Breast epithelium (tissue), 4 donors: ENCODE measurements at regions not wholly inside any gene's neighbourhood (a gene's known extent, or its start where the extent isn't known, plus 50 kb on each side); places are given as distances from the start of the nearest gene placed in this dataset.

Source experiments
- DNase-seq, 2 donors: peaks; one replicate each; pipeline ENCODE4 v3.0.0-alpha.2; 2019; ENCODE audit warnings: low spot score in 2 of 2
- H3K27ac ChIP-seq, 2 donors: fragments of 200-600 bp; sonication (generic) in 1 of 2; one replicate each; pipeline ENCODE4 v1.5.1; 2016 to 2019; ENCODE audit warnings: mild to moderate bottlenecking in 1 of 2
- H3K27me3 ChIP-seq, 2 donors: fragments of 200-600 bp; sonication (generic) in 1 of 2; one replicate each; pipeline versions ENCODE4 v1.5.1 to v1.6.0; 2017 to 2019; ENCODE audit warnings: control low read depth in 1 of 2, mild to moderate bottlenecking in 1 of 2
- H3K36me3 ChIP-seq: fragments of 200-600 bp; one replicate; pipeline ENCODE4 v1.5.1; 2019
- H3K4me1 ChIP-seq, 2 donors: fragments of 200-600 bp; sonication (generic); one replicate each; pipeline ENCODE4 v1.5.1; 2016 to 2019; ENCODE audit warnings: control low read depth in 1 of 2
- H3K4me3 ChIP-seq, 3 donors: fragments of 200-600 bp; sonication (generic); 1 replicate in 2 of 3; 2 replicates in 1 of 3; pipeline ENCODE4 v1.5.1; 2016 to 2019; ENCODE audit warnings: mild to moderate bottlenecking in 3 of 3, moderate library complexity in 2 of 3
- H3K9me3 ChIP-seq, 2 donors: fragments of 200-600 bp; sonication (generic) in 1 of 2; one replicate each; pipeline ENCODE4 v1.5.1; 2016 to 2019; ENCODE audit warnings: control low read depth in 1 of 2
- CTCF ChIP-seq, 3 donors: fragments of 450-650 bp; IDR thresholded peaks; one replicate each; pipeline ENCODE4 v1.5.1; 2016 to 2017; ENCODE audit warnings: antibody characterized with exemption in 3 of 3, mild to moderate bottlenecking in 3 of 3, moderate library complexity in 3 of 3
- POLR2A ChIP-seq: fragments of 450-650 bp; IDR thresholded peaks from one replicate; pipeline ENCODE4 v1.6.1; 2016; ENCODE audit warnings: antibody characterized with exemption, mild to moderate bottlenecking, moderate library complexity
- POLR2AphosphoS5 ChIP-seq, 3 donors: sonication (generic); formaldehyde crosslinking; IDR thresholded peaks; one replicate each; pipeline ENCODE4 v1.6.1; 2017; ENCODE audit warnings: antibody characterized with exemption in 3 of 3
- intact Hi-C: fragments of 100-400 bp; cut with DNase I; formaldehyde crosslinking; loops from one replicate; pipeline ENCODE4 v1.15.1; 2023; ENCODE audit warnings: low total_unique reads

- Histone ChIP-seq H3K4me1 (no peaks in the 10 kb centered on the region), H3K27me3 (peaks cover 0 to 3% of the 10 kb centered on the region in 2 donors), H3K9me3 (peaks cover 0 to 3% of the 10 kb centered on the region in 2 donors), H3K4me3 (no peak overlapping the region), H3K36me3 (no peaks in the 10 kb centered on the region), H3K27ac (no peak overlapping the region)
- no peak for TF ChIP-seq POLR2AphosphoS5 (IDR thresholded peaks at IDR 0.05)
- TF ChIP-seq POLR2A, result no peak
- no peak for TF ChIP-seq CTCF (IDR thresholded peaks at IDR 0.05)
- intact Hi-C loops, result no loop called here
- no peak for DNase-seq
Observed at GRCh38 chr22:47724751-47725150, 962.3 kb downstream of the TBC1D22A start.

- H3K9me3 ChIP-seq, result no peaks in the 10 kb centered on the region
- H3K36me3 ChIP-seq, result no peaks in the 10 kb centered on the region
- H3K4me1 ChIP-seq, result no peaks in the 10 kb centered on the region
- no peak for DNase-seq
- no peak for TF ChIP-seq CTCF (IDR thresholded peaks at IDR 0.05)
- no peak for TF ChIP-seq POLR2A
- TF ChIP-seq POLR2AphosphoS5 (IDR thresholded peaks at IDR 0.05), result no peak
- no peak overlapping the region for H3K27ac ChIP-seq
- peaks cover 0 to 3% of the 10 kb centered on the region in 2 donors for H3K27me3 ChIP-seq
- intact Hi-C loops, result no loop called here
- no peak overlapping the region for H3K4me3 ChIP-seq
Observed at GRCh38 chr22:47724030-47724429, 961.6 kb downstream of the TBC1D22A start.

- intact Hi-C loops, result no loop called here
- Histone ChIP-seq H3K9me3 (no peaks in the 10 kb centered on the region), H3K36me3 (no peaks in the 10 kb centered on the region), H3K27me3 (peaks cover 0 to 30% of the 10 kb centered on the region in 2 donors), H3K4me3 (no peak overlapping the region), H3K4me1 (no peaks in the 10 kb centered on the region), H3K27ac (no peak overlapping the region)
- DNase-seq, result no peak
- TF ChIP-seq POLR2AphosphoS5 (IDR thresholded peaks at IDR 0.05) (no peak), POLR2A (no peak), CTCF (IDR thresholded peaks at IDR 0.05) (no peak)
Observed at GRCh38 chr22:47718337-47718736, 955.9 kb downstream of the TBC1D22A start.

- no peaks in the 10 kb centered on the region for H3K36me3 ChIP-seq
- no peak overlapping the region for H3K4me3 ChIP-seq
- no peak for DNase-seq
- no peaks in the 10 kb centered on the region for H3K4me1 ChIP-seq
- no peak overlapping the region for H3K27ac ChIP-seq
- TF ChIP-seq POLR2AphosphoS5 (IDR thresholded peaks at IDR 0.05) (no peak), CTCF (IDR thresholded peaks at IDR 0.05) (no peak), POLR2A (no peak)
- H3K27me3 ChIP-seq, result peaks cover 0 to 34% of the 10 kb centered on the region in 2 donors
- intact Hi-C loops, result no loop called here
- no peaks in the 10 kb centered on the region for H3K9me3 ChIP-seq
Observed at GRCh38 chr22:47716890-47717615, 954.6 kb downstream of the TBC1D22A start.

- DNase-seq, result no peak
- Histone ChIP-seq H3K4me1 (no peaks in the 10 kb centered on the region), H3K27ac (no peak overlapping the region), H3K36me3 (no peaks in the 10 kb centered on the region), H3K4me3 (no peak overlapping the region), H3K9me3 (no peaks in the 10 kb centered on the region), H3K27me3 (peaks cover 0 to 34% of the 10 kb centered on the region in 2 donors)
- intact Hi-C loops, result no loop called here
- TF ChIP-seq POLR2A (no peak), POLR2AphosphoS5 (IDR thresholded peaks at IDR 0.05) (no peak), CTCF (IDR thresholded peaks at IDR 0.05) (no peak)
Observed at GRCh38 chr22:47715866-47716578, 953.6 kb downstream of the TBC1D22A start.
